Gastroesophageal sphincter (tissue), 3 donors: ENCODE measurements at regions not wholly inside any gene's neighbourhood (a gene's known extent, or its start where the extent isn't known, plus 50 kb on each side); places are given as distances from the start of the nearest gene placed in this dataset.

ENCODE experiments used
- POLR2A ChIP-seq, 2 donors: fragments of 450-650 bp; IDR thresholded peaks; one replicate each; pipeline ENCODE4 v1.6.1; 2017; ENCODE audit warnings: antibody characterized with exemption in 2 of 2, mild to moderate bottlenecking in 2 of 2, moderate library complexity in 1 of 2
- TF ChIP-seq, protein P1 (sequence below), 4 experiments: fragments of 200-600 bp in 2 of 4; fragments of 450-650 bp in 2 of 4; sonication (generic) in 1 of 4; IDR thresholded peaks; one replicate each; pipeline ENCODE4 v1.5.1; 2017 to 2019; ENCODE audit warnings: antibody characterized with exemption in 4 of 4, mild to moderate bottlenecking in 2 of 4, moderate library complexity in 2 of 4

DNA sequence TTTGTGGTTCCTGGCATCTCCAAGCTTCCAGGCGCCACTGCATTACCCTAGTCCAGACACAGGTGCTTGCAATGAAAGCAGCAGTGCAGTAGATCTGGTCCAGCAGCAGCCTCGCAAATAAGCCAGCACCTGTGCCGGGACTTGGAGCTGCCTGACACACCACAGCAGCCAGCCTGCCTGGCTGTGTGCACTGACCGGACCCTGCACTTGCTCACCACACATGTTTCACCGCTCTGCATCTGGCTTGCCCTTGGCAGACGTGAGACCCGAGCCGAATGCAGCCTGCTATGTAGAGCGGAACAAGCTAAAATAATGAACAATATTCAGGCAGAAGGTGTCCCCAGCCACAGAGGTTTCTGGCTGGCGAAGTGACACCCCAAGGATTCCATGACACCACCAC, 123.6 kb upstream of the POM121L12 start:
- no peak for TF ChIP-seq POLR2A (IDR thresholded peaks at IDR 0.05)
- TF ChIP-seq, protein P1, sequence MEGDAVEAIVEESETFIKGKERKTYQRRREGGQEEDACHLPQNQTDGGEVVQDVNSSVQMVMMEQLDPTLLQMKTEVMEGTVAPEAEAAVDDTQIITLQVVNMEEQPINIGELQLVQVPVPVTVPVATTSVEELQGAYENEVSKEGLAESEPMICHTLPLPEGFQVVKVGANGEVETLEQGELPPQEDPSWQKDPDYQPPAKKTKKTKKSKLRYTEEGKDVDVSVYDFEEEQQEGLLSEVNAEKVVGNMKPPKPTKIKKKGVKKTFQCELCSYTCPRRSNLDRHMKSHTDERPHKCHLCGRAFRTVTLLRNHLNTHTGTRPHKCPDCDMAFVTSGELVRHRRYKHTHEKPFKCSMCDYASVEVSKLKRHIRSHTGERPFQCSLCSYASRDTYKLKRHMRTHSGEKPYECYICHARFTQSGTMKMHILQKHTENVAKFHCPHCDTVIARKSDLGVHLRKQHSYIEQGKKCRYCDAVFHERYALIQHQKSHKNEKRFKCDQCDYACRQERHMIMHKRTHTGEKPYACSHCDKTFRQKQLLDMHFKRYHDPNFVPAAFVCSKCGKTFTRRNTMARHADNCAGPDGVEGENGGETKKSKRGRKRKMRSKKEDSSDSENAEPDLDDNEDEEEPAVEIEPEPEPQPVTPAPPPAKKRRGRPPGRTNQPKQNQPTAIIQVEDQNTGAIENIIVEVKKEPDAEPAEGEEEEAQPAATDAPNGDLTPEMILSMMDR (IDR thresholded peaks at IDR 0.05): no peak
